Kidney (tissue), 13 donors: ENCODE measurements at regions not wholly inside any gene's neighbourhood (a gene's known extent, or its start where the extent isn't known, plus 50 kb on each side); places are given as distances from the start of the nearest gene placed in this dataset.

Experiments used
- DNase-seq, 5 donors: peaks; one replicate each; pipeline ENCODE4 v3.0.0-alpha.2; 2013 to 2020
- FAIRE-seq: peaks from 2 replicates; lab custom pipeline; 2012; peaks lifted over from hg19 to GRCh38; lab: Jason Lieb, UNC
- H3K27ac ChIP-seq, 2 donors: one replicate each; pipeline ENCODE4 v1.7.0; 2013; ENCODE audit warnings: low read depth in 2 of 2, low read length in 2 of 2, inconsistent platforms in 1 of 2
- H3K27me3 ChIP-seq: one replicate; pipeline ENCODE4 v1.7.1; 2013; ENCODE audit warnings: low read length, inconsistent platforms; ENCODE audit not compliant: control insufficient read depth, insufficient read depth
- H3K36me3 ChIP-seq, 3 donors: one replicate each; pipeline versions ENCODE4 v1.7.0 to v1.7.1; 2013; ENCODE audit warnings: low read length in 3 of 3, control low read depth in 1 of 3, inconsistent platforms in 1 of 3; ENCODE audit not compliant: insufficient read depth in 3 of 3, control insufficient read depth in 2 of 3
- H3K4me1 ChIP-seq, 3 donors: one replicate each; pipeline versions ENCODE4 v1.7.0 to v1.7.1; 2013; ENCODE audit warnings: low read length in 3 of 3, inconsistent platforms in 1 of 3, low read depth in 1 of 3; ENCODE audit not compliant: control insufficient read depth in 2 of 3, insufficient read depth in 2 of 3
- H3K4me3 ChIP-seq, 3 donors: one replicate each; pipeline versions ENCODE4 v1.7.0 to v1.8.1; 2013; ENCODE audit warnings: low read length in 3 of 3, control low read depth in 1 of 3, inconsistent platforms in 1 of 3
- H3K9ac ChIP-seq, 3 donors: one replicate each; pipeline versions ENCODE4 v1.7.0 to v1.7.1; 2013; ENCODE audit warnings: low read length in 3 of 3, control low read depth in 1 of 3, inconsistent platforms in 1 of 3
- H3K9me3 ChIP-seq, 3 donors: one replicate each; pipeline versions ENCODE4 v1.7.0 to v1.7.1; 2013; ENCODE audit warnings: low read length in 3 of 3, control low read depth in 1 of 3, inconsistent platforms in 1 of 3; ENCODE audit not compliant: control insufficient read depth in 2 of 3, insufficient read depth in 1 of 3
- CTCF ChIP-seq: IDR thresholded peaks from 3 replicates; pipeline ENCODE4 v1.5.1; 2012; ENCODE audit warnings: mild to moderate bottlenecking, moderate library complexity, borderline replicate concordance; ENCODE audit not compliant: insufficient read depth; ENCODE audit errors: extremely low read depth
- intact Hi-C: fragments of 100-400 bp; cut with DNase I; formaldehyde crosslinking; loops from one replicate; pipeline ENCODE4 v1.11.1; 2022
- donor health status: control.
- donor health status: control.
- donor health status: control.
- donor health status: control.
- donor health status: control.
- donor health status: DM: yes; HTN: yes; CAD: no.
- donor health status: Normal renal cell carcinoma (clear cell type).

GRCh38 chr13:104043184-104043583 lies 977.0 kb upstream of the SLC10A2 start:
- peak in 2 of 5 donors; percentile 5 to 17 for DNase-seq
- Histone ChIP-seq H3K27ac (no peak overlapping the region), H3K36me3 (no peaks in the 10 kb centered on the region), H3K4me3 (no peak overlapping the region), H3K9ac (no peak overlapping the region), H3K9me3 (peaks cover 0 to 4% (median 0%) of the 10 kb centered on the region in 3 donors), H3K4me1 (no peaks in the 10 kb centered on the region), H3K27me3 (no peaks in the 10 kb centered on the region)
- FAIRE-seq, result no peak
- intact Hi-C loops, result no loop called here
- no peak for TF ChIP-seq CTCF

- Histone ChIP-seq H3K9me3 (no peaks in the 10 kb centered on the region), H3K4me3 (no peak overlapping the region), H3K27ac (no peak overlapping the region), H3K4me1 (no peaks in the 10 kb centered on the region), H3K36me3 (no peaks in the 10 kb centered on the region), H3K9ac (no peak overlapping the region), H3K27me3 (no peaks in the 10 kb centered on the region)
- DNase-seq, result no peak
- no peak for FAIRE-seq
- no peak for TF ChIP-seq CTCF
- intact Hi-C loops, result no loop called here
Measured at GRCh38 chr13:104034891-104035290, 968.7 kb upstream of the SLC10A2 start.

- Histone ChIP-seq H3K9me3 (no peaks in the 10 kb centered on the region), H3K27me3 (no peaks in the 10 kb centered on the region), H3K36me3 (no peaks in the 10 kb centered on the region), H3K4me1 (no peaks in the 10 kb centered on the region), H3K4me3 (no peak overlapping the region), H3K27ac (no peak overlapping the region), H3K9ac (no peak overlapping the region)
- DNase-seq, result no peak
- intact Hi-C loops, result no loop called here
- TF ChIP-seq CTCF, result no peak
- no peak for FAIRE-seq
Measured at GRCh38 chr13:104025303-104025702, 959.1 kb upstream of the SLC10A2 start.
